Non-pigmented ciliary epithelial cell (primary cell): ENCODE measurements at regions not wholly inside any gene's neighbourhood (a gene's known extent, or its start where the extent isn't known, plus 50 kb on each side); places are given as distances from the start of the nearest gene placed in this dataset.
A peak's percentile ranks its signal among the peaks of the same experiment; 100 is the strongest.

ENCODE experiments used
- DNase-seq: peaks from one replicate; pipeline ENCODE4 v3.0.0-alpha.2; 2010; ENCODE audit warnings: low read depth

GRCh38 chr5:3321119-3321760 lies 274.4 kb upstream of the IRX1 start:
- DNase-seq = no peak

- DNase-seq = no peak
Measured at GRCh38 chr5:3320317-3320875, 275.2 kb upstream of the IRX1 start.

- DNase-seq = no peak
Measured at GRCh38 chr5:3317051-3317795, 278.4 kb upstream of the IRX1 start.

GRCh38 chr5:3313569-3313968 lies 282.1 kb upstream of the IRX1 start:
- DNase-seq = no peak

- DNase-seq = no peak
Measured at GRCh38 chr5:3312299-3312698, 283.3 kb upstream of the IRX1 start.

GRCh38 chr5:3311433-3311832 lies 284.2 kb upstream of the IRX1 start:
- no peak for DNase-seq

GRCh38 chr5:3310541-3311261 lies 284.9 kb upstream of the IRX1 start:
- peak; percentile 22 for DNase-seq

GRCh38 chr5:3309538-3309937 lies 286.1 kb upstream of the IRX1 start:
- no peak for DNase-seq

GRCh38 chr5:3307982-3308621 lies 287.5 kb upstream of the IRX1 start:
- no peak for DNase-seq

GRCh38 chr5:3305432-3305831 lies 290.2 kb upstream of the IRX1 start:
- DNase-seq = no peak

- no peak for DNase-seq
Measured at GRCh38 chr5:3304346-3304745, 291.3 kb upstream of the IRX1 start.

GRCh38 chr5:3303777-3304176 lies 291.9 kb upstream of the IRX1 start:
- no peak for DNase-seq

GRCh38 chr5:3302228-3302627 lies 293.4 kb upstream of the IRX1 start:
- no peak for DNase-seq

- no peak for DNase-seq
Measured at GRCh38 chr5:3301306-3301705, 294.3 kb upstream of the IRX1 start.

GRCh38 chr5:3300726-3301125 lies 294.9 kb upstream of the IRX1 start:
- DNase-seq = no peak

- DNase-seq = no peak
Measured at GRCh38 chr5:3299441-3299840, 296.2 kb upstream of the IRX1 start.

- DNase-seq = no peak
Measured at GRCh38 chr5:3297853-3298252, 297.8 kb upstream of the IRX1 start.

- no peak for DNase-seq
Measured at GRCh38 chr5:3288325-3288724, 307.3 kb upstream of the IRX1 start.

GRCh38 chr5:3287516-3287915 lies 308.1 kb upstream of the IRX1 start:
- DNase-seq = no peak

GRCh38 chr5:3285621-3286020 lies 310.0 kb upstream of the IRX1 start:
- DNase-seq = no peak

GRCh38 chr5:3284506-3284905 lies 311.1 kb upstream of the IRX1 start:
- DNase-seq = no peak

GRCh38 chr5:3282841-3283240 lies 312.8 kb upstream of the IRX1 start:
- no peak for DNase-seq
